ACC112 (cell line): ENCODE measurements at regions not wholly inside any gene's neighbourhood (a gene's known extent, or its start where the extent isn't known, plus 50 kb on each side); places are given as distances from the start of the nearest gene placed in this dataset.

Experiments
- H2AFZ ChIP-seq: fragments of 200-600 bp; sonication (generic); one replicate; pipeline ENCODE4 v1.6.0; 2017; ENCODE audit warnings: antibody characterized with exemption, low read length; ENCODE audit not compliant: unreplicated experiment
- H3K27ac ChIP-seq: fragments of 200-600 bp; sonication (generic); 2 replicates; pipeline ENCODE4 v1.5.1; 2014; ENCODE audit warnings: low read depth, mild to moderate bottlenecking, antibody characterized with exemption, low read length, moderate library complexity
- H3K27me3 ChIP-seq: fragments of 200-600 bp; sonication (generic); 2 replicates; pipeline ENCODE4 v1.6.1; 2014; ENCODE audit warnings: mild to moderate bottlenecking, antibody characterized with exemption, low read length, moderate library complexity, mixed read lengths; ENCODE audit not compliant: insufficient read depth
- H3K36me3 ChIP-seq: fragments of 200-600 bp; sonication (generic); 2 replicates; pipeline ENCODE4 v1.6.1; 2016; ENCODE audit warnings: mild to moderate bottlenecking, antibody characterized with exemption, low read length, moderate library complexity, mixed read lengths; ENCODE audit not compliant: insufficient read depth
- H3K4me1 ChIP-seq: fragments of 200-600 bp; sonication (generic); one replicate; pipeline ENCODE4 v1.6.1; 2016; ENCODE audit warnings: low read length, mixed read lengths; ENCODE audit not compliant: insufficient read depth, unreplicated experiment, control insufficient read depth
- H3K4me3 ChIP-seq: fragments of 200-600 bp; sonication (generic); 2 replicates; pipeline ENCODE4 v1.5.1; 2014; ENCODE audit warnings: mild to moderate bottlenecking, low read depth, low read length
- H3K79me2 ChIP-seq: fragments of 200-600 bp; sonication (generic); one replicate; pipeline ENCODE4 v1.6.0; 2016; ENCODE audit warnings: low read length; ENCODE audit not compliant: control insufficient read depth, unreplicated experiment, insufficient read depth

- Histone ChIP-seq H3K36me3 (no peaks in the 10 kb centered on the region), H3K27me3 (no peaks in the 10 kb centered on the region), H3K4me1 (peaks cover 14% of the 10 kb centered on the region), H3K4me3 (no peak overlapping the region), H3K79me2 (no peaks in the 10 kb centered on the region), H2AFZ (no peak overlapping the region), H3K27ac (no peak overlapping the region)
Observed at GRCh38 chr20:40753472-40753871, 64.4 kb upstream of the MAFB start.

DNA sequence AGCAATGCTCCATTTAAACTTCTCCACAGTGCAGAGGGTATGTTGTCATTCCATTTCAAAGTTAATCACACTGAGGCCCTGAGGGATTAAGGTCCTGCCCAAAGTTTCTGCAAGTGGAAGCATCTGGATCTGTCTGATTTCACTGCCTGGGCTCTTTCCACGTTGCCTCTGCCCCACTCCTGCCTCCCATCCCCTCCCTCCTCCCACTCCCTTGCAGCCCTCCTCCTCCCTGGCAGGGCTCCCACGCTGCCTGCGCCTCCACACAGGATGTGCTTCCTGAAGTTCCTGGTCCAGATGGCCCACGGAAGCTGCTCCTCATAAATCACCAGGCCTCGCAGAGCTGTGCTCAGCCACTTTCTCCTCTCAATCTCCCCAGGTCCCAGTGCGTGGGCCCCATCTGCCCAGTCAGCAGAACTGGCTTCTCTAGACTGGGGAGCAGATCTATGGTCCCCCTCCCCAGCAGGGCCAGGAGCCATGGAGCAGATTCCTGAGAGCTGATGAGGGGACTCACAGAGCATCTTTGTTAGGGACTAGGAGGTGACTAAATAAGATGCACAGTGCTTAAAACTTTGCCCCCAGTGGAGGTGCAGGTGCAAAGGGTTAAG, 65.4 kb upstream of the MAFB start:
- Histone ChIP-seq H2AFZ (no peak overlapping the region), H3K27ac (no peak overlapping the region), H3K27me3 (no peaks in the 10 kb centered on the region), H3K4me3 (no peak overlapping the region), H3K79me2 (no peaks in the 10 kb centered on the region), H3K4me1 (peaks cover 14% of the 10 kb centered on the region), H3K36me3 (no peaks in the 10 kb centered on the region)

- no peaks in the 10 kb centered on the region for H3K79me2 ChIP-seq
- H2AFZ ChIP-seq, result no peak overlapping the region
- no peaks in the 10 kb centered on the region for H3K27me3 ChIP-seq
- no peak overlapping the region for H3K27ac ChIP-seq
- no peaks in the 10 kb centered on the region for H3K36me3 ChIP-seq
- peaks cover 9% of the 10 kb centered on the region for H3K4me1 ChIP-seq
- no peak overlapping the region for H3K4me3 ChIP-seq
Observed at GRCh38 chr20:40757087-40757486, 68.1 kb upstream of the MAFB start.

GRCh38 chr20:40758790-40759189, 69.8 kb upstream of the MAFB start:
- H3K4me1 ChIP-seq, result peaks cover 9% of the 10 kb centered on the region
- H3K27ac ChIP-seq, result no peak overlapping the region
- H3K27me3 ChIP-seq, result no peaks in the 10 kb centered on the region
- H3K79me2 ChIP-seq, result no peaks in the 10 kb centered on the region
- H2AFZ ChIP-seq, result no peak overlapping the region
- H3K36me3 ChIP-seq, result no peaks in the 10 kb centered on the region
- H3K4me3 ChIP-seq, result no peak overlapping the region

- Histone ChIP-seq H3K4me3 (no peak overlapping the region), H3K4me1 (peaks cover 5% of the 10 kb centered on the region), H3K36me3 (no peaks in the 10 kb centered on the region), H3K79me2 (no peaks in the 10 kb centered on the region), H3K27ac (no peak overlapping the region), H2AFZ (no peak overlapping the region), H3K27me3 (no peaks in the 10 kb centered on the region)
Observed at GRCh38 chr20:40760399-40760798, 71.4 kb upstream of the MAFB start.

DNA sequence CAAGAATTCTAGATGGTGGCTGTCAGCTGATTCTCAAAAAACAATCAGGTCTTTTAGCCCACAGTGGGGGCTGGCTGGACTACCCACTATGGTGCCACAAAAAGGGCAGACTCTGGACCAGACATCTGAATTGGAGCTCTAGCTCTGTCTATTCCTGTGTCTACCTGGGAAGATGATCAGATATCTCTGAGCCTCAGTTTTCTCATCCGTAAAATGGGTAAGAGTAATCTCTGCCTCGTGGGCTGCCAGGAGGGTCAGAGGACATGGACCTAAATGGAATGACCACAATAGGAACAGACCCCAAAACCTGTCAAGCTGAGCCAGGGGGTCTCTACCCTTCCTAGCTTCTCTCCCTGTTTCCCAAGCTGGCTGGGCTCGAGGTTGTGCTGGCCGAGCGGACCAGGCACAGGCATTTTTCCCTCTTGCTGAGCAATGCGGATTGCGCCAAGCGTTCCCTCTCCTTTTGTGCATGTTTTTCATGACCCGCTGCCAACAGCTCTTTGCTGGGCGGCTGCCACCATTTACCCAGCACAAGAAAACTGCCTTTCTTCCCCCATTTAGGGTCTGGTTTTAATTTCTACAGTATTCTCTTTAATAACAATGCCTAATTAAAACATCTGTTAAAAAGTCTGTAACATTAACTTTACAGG, 74.7 kb upstream of the MAFB start:
- Histone ChIP-seq H3K27ac (no peak overlapping the region), H3K36me3 (no peaks in the 10 kb centered on the region), H3K79me2 (no peaks in the 10 kb centered on the region), H3K4me1 (no peaks in the 10 kb centered on the region), H3K27me3 (no peaks in the 10 kb centered on the region), H3K4me3 (no peak overlapping the region), H2AFZ (no peak overlapping the region)

DNA sequence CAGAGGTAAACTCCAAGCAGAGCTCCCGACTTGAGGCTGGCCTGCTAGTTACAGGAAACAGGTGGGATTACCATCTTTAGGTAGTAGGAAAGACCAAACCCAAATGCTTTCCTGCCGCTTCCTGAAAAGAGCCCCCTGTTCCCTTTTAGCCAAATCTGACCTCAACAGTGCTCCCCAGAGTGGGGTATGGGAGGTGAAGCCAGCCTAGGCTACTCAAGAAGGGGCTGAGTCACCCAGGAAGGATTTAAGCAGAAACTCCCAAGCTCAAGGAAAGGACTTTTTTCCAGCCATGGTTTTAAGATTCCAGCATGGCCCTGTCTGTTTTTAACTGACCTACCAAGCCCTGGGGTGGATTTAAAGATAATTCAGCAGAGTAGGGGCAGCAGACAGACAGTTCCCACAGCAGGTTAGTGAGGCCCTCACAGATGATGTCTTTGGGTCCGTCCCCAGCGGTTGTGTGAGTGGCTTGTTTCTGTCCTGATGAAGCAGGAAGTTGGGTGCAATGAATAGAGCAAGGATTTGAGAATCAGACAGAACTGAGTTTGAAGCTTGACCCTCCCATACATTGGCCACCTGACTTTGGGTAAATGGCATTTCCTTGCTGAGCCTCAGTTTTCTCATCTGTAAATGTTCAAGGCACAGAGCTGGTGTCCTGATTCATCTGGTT, 76.9 kb upstream of the MAFB start:
- Histone ChIP-seq H3K27me3 (no peaks in the 10 kb centered on the region), H2AFZ (no peak overlapping the region), H3K27ac (no peak overlapping the region), H3K4me1 (no peaks in the 10 kb centered on the region), H3K36me3 (no peaks in the 10 kb centered on the region), H3K4me3 (no peak overlapping the region), H3K79me2 (no peaks in the 10 kb centered on the region)

DNA sequence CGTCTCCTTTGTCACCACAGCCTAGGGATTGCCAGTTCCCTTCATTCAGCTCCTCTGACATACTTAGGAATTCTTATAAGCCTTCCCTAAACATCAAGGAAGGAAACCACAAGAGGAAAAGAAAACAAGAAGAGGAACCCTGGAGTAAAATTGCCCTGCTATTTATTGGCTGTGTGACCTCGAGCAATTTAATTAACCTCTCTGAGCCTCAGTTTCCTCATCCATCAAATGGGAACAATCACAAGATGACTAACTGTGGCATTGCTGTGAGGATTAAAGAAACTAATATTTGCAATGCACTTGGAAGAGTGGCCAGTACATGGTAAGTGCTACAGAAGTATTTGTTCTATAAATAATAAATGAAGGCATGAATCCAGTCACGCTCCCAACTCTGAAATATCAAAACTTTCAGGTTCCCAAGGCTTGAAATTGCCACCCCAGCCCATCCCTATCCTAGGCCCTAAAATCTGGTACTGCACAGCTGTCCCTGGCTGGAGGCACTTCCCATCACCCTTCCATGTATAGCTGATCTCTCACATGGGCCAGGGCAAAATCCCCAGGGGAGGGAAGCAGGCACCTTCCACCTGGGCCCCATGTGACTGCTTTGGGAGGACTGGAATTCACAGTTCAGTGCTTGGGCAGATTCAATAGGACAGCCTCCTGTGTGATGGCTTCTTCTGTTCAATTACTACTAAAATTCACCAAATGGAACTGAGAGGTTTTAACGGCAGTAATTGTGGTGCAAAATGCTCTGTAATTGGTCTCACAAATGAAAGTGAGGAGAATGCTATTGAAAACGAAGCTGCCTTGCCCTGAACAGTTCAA, 78.0 kb upstream of the MAFB start:
- H3K4me1 ChIP-seq, result no peaks in the 10 kb centered on the region
- no peaks in the 10 kb centered on the region for H3K79me2 ChIP-seq

GRCh38 chr20:40767615-40767924, 78.5 kb upstream of the MAFB start:
- Histone ChIP-seq H3K4me3 (no peak overlapping the region), H2AFZ (no peak overlapping the region)

More for the DNA sequence above, 78.0 kb upstream of the MAFB start:
- no peaks in the 10 kb centered on the region for H3K36me3 ChIP-seq
- no peak overlapping the region for H2AFZ ChIP-seq
- H3K27me3 ChIP-seq, result no peaks in the 10 kb centered on the region
- no peak overlapping the region for H3K4me3 ChIP-seq
- no peak overlapping the region for H3K27ac ChIP-seq

GRCh38 chr20:40768105-40768504, 79.1 kb upstream of the MAFB start:
- Histone ChIP-seq H3K27ac (no peak overlapping the region), H3K36me3 (no peaks in the 10 kb centered on the region), H3K4me1 (no peaks in the 10 kb centered on the region), H2AFZ (no peak overlapping the region), H3K27me3 (no peaks in the 10 kb centered on the region), H3K4me3 (no peak overlapping the region), H3K79me2 (no peaks in the 10 kb centered on the region)

More at GRCh38 chr20:40767615-40767924, 78.5 kb upstream of the MAFB start:
- H3K36me3 ChIP-seq, result no peaks in the 10 kb centered on the region
- H3K27me3 ChIP-seq, result no peaks in the 10 kb centered on the region
- H3K4me1 ChIP-seq, result no peaks in the 10 kb centered on the region
- H3K79me2 ChIP-seq, result no peaks in the 10 kb centered on the region
- H3K27ac ChIP-seq, result no peak overlapping the region
